Stimulated activated CD4-positive, alpha-beta T cell treated with anti-CD3 and anti-CD28 coated beads, Interleukin-12 subunit alpha, Interleukin-12 subunit beta, amount 100 ng/mL, for 24 hours (primary cell): ENCODE measurements at regions not wholly inside any gene's neighbourhood (a gene's known extent, or its start where the extent isn't known, plus 50 kb on each side); places are given as distances from the start of the nearest gene placed in this dataset.

Experiments used
- DNase-seq, 2 experiments: peaks; one replicate each; pipeline ENCODE4 v3.0.0-alpha.2; 2020; ENCODE audit warnings: low read depth in 2 of 2

DNA sequence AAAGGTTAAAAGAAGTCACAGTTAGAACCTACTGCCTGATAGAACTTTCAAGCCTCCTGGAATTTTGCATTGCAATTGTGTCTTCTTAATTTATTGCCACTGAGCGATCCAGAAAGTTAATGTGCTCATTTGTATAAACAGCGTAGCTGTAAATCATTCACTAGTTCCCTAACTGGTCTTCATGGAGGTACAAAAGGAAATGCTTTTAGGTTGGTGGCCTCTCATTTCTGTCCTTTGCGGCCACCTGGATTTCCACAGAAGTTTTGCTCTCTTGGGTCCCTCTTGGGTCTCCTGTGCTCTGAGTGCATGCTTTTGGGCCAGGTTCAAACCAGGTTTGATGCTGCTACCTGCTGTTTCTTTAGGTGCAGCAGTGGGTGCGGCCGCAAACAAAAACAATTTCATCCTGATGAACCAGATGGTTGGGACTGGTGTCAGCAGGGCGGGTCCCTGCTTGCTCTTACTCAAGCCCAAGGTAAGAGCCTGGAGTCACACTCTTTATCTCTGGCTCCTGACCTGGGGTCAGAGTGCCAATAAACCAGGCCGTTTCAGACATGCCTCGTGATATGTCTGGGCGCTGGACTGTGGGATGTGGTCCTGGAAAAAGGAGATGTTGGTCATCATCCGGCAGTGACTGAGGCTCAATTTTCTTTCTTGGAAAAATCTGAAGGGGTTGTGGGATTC lies 270.1 kb downstream of the PTTG2 start:
- no peak for DNase-seq

DNA sequence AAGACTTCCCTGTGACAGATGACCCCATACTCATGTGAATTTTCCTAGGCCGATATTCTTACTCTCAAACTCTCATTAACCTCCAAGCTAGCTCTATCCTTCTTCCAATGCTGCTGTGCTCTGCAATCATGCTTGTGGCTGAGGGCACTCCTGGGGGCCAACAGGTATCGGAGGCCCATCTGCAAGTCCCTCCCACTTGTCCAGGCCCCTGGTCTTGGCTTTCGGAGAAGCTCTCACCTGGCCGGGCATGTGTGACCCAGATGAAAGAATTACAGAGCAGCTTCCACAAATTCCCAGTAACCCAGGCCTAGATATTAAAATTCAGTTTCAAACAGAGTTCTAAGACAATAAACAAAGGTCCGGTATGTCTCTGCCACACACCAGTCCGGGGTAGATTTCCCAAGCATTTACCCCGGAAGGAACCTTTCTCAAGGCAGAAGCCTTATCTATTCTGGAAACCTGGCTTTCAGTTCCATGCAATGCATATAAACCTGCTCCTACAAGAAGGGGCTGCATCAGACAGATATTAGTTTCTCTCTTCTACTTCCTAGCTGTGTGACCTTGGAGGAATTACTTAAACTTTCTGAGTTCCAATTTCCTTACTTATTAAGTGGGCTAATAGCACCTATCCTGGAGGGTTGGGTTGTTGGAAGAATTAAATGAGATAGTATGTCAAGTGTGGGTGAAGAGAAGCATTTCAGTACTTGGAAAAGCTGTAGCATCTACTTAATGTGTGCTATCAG lies 270.8 kb downstream of the PTTG2 start:
- DNase-seq = no peak

DNA sequence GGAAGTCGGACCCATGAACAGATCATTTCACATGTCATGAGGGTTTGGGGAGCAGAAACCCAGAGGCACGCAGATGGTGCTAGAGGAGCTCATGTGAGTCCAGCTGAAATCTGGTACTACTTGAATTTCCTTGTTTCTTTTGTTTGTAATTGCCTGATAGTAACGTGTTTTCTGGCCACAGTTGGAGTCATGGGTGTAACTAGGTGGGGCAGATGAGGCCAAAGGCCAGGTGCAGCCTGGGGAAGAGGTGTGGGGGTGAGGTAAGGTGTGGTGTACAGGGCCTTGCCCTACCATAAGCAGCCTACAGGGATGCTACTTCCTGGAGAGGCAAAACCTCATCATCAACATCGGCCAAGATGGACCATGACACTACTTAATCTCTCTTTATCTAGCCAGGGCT lies 271.4 kb downstream of the PTTG2 start:
- DNase-seq = no peak

DNA sequence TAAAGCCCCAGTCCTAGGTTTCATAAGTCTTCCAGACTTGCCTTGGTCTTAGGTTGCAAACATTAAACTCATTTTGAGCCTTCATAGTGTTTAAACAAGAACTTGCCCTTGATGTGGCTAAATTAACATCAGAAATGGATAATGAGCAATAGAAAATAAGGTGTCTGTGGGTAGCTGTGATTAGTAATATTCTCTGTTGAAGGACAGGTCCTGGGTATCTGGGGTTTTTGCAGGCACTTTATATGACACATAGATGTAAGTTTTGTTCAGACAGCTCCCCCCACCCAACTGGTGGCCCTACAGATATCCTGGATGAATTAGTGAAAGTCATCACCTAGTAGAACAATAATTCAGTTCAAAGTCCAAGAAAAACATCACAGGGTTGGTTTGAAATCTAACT lies 272.5 kb downstream of the PTTG2 start:
- no peak for DNase-seq

DNA sequence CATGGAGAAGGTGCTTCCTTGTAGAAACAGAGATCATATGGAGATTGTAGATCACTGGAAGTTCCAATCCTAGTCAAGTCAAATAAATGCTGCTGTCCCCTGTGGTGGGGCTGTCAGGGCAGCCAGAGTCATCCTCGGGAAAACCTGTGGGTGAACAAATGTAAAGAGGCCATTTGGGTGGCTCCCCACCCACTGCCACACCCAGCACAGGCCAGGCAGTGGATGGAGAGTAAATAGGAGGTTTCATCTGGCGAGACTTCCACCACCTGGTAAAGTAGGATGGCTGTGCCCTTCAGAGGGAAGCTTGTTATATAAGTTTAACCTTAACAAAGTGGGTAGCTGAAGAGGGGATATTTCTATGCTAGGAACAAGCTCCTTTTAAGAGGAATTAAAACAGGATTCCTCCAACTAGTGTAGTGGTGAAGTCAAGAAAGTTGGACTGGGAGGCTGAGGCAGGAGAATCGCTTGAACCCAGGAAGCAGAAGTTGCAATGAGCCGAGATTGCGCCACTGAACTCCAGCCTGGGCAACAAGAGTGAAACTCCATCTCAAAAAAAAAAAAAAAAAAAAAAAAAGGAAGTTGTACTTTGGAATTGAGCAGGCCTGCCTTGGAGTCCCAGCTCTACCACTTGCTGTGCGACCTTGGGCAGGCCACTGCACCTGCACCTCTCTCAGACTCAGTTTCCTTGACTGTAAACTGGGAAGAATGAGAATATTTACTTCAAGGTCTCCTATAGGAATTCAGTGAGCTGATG lies 273.7 kb downstream of the PTTG2 start:
- DNase-seq = no peak

DNA sequence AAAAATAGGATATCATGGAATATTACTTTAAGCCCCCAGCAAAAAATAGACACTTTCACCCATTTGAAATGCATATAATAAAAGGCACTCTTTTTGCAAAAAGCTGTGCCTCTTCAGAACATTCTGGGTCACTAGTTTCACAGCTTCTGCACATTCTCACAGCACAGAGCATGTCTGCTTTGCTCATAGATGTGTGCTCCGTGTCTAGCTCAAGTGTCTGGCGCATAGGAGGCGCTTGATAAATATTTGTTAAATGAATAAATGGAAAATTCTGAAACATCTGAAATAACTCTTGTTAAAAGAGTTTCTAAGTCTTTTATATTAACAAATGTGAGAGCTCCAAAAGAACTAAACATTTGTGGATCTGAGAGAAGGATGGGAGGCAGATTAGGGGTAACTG lies 275.2 kb downstream of the PTTG2 start:
- DNase-seq = no peak

DNA sequence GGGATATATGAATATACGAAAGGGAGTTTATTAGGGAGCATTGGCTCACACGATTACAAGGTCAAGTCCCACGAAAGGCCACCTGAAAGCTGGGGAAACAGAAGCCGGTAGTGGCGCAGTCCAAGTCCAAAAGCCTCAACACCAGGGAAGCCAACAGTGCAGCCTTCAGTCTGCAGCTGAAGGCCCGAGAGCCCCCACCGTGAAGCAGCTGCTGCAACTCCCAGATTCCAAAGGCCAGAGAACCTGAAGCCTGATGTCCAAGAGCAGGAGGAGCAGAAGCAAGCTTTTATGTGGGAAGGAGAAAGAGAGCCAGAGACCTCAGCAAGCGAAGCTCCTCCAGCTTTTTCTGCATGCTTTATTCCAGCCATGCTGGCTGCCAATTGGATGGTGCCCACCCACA lies 275.8 kb downstream of the PTTG2 start:
- no peak for DNase-seq

DNA sequence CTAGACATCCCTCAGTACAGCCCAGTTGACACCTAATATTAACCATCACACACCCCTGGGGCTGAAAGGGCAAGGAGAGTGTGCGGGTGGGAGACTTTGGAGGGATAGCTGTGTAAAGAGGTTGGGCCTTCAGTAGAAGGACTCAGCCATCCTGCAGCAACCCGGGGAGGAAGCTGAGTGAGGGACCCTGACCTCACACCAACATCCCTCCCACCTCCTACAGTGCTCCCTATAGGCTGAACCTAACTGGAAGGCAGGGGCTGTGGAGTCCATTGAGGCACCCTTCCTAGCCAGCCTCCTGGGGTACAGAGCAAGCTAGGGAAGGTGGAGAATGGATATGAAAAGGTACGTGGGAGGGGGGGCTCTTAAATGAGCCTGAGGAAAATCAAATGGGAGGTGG lies 276.3 kb downstream of the PTTG2 start:
- DNase-seq = no peak

DNA sequence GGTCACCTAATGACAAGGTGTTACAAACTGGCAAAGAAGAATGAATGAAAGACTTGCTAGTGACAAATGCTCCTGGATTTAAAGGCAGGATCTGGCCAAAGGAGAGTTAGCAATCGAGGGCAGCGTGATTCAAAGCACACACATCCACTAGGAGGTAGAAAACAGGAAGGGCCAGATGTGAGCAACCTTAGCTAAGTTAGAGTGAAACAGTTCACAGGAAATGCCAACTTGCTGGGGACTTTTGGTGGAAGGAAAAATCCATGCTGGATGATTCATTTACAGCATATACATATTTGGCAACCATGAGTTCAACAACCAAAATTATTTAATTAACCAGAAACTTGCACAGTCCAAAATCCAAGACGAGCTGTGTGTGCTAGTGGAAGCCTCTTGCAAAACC lies 276.9 kb downstream of the PTTG2 start:
- DNase-seq = no peak

DNA sequence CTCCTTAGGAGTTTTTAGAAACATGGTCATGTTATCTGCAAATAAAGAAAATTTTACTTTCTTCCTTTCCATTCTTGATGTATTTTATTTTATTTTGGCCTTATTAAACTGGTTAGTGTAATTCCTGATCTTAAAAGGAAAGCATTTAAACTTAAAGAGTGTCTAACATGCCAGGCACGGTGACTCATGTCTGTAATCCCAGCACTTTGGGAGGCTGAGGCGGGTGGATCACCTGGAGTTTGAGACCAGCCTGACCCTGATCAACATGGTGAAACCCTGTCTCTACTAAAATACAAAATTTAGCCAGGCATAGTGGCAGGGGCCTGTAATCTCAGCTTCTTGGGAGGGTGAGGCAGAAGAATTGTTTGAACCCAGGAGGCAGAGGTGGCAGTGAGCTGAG lies 281.3 kb downstream of the PTTG2 start:
- no peak for DNase-seq

DNA sequence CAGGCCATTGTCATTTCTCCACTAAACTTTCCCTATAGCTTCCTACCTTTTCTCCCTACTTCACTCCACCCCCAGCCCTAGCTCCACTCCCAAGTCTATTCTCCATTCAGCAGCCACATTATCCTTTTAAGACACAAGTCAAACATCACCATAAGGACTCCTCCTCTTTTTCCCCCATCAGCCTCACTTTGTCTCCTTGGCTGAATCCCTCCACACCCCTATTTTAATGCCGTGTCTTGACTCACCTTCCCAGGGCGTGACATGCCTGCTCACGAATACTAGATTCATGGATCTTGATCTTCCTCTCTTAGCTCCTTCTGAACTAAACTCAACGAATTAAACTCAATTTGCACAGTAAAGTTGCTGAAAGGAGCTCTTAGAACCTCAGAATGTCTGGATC lies 281.9 kb downstream of the PTTG2 start:
- DNase-seq = no peak

DNA sequence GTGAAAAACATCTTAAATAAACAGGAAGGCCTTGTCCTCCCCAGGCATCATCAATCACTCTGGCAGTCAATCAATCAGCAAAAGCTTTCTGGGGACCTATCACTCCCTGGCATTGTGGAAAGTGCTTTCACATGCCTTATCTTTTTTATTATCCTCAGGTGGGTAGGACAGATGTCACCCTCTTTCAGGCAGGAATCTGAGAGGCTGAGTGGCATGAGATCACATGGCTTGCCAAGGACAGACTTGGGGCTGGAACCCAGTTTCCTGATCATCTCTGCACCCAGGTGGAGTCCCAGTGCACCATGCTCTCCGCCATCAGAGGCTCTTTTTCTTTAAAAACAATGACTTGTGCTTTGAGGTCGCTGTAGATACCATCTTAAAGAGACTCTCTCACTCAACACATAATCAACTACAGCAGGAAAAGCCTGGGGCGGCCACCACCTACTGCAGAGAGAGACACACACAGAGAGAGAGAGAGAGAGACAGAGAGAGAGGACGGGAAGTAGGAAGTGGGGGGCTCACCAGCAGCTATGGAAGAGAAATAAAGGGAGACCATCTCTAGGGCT lies 282.7 kb downstream of the PTTG2 start:
- no peak for DNase-seq

DNA sequence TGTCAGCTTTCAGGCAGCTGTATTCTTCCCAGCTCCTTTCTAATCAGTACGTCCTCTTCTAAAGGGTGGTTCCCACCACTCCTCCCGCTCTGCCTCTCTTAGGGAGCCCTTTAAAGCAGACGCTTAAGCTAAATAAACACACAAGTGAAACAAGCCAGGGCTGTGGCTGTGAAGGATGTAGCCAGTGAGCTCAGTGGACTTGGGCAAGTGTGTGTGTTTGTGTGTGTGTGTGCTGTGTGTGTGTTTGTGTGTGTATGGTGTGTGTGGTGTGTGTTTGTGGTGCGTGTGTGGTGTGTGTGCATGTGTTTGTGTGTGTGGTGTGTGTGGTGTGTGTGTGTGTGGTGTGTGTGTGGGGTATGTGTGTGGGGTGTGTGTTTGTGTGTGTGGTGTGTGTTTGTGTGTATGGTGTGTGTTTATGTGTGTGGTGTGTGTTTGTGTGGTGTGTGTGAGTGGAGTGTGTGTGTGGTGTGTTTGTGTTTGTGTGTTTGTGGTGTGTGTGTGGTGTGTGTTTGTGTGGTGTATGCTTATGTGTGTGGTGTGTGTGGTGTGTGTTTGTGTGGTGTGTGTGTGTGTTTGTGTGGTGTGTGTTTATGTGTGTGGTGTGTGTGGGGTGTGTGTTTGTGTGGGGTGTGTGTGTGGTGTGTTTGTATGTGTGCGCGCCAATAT lies 283.3 kb downstream of the PTTG2 start:
- no peak for DNase-seq

DNA sequence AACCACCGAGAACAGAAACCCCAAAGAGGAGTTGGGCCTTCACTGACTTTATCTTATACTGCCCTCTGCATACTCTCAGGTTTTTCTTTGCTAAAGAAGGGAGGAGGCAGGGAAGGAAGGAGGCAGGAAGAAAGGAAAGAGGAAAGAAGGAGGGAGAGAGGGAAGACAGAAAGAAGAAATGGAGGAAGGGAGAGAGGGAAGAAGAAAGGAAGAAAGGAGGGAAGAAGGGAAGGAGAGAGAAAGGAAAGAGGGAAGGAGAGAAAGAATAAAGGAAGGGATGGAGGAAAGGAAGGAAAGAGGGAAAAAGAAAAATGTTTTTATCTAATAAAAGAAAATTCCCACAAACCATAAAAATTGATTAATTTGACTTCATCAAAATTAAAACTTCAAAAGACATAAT lies 294.6 kb downstream of the PTTG2 start:
- no peak for DNase-seq

DNA sequence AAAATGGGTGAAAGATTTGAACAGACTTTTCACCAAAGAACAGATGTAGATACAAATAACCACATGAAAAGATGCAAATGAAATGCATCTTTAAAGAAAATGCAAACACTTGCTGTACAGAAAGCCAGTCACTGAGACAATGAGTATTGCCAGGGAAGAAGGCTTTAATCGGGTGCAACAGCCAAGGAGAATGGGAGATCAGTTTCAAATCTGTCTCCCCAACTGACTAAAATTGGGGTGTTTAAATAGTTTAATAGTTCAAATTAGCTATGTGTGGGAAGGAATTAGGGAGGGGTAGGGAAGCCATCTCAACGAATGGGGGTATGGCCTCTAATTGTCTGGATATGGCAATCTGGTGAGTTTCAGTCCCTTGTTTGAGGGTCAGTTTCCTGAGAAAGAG lies 295.4 kb downstream of the PTTG2 start:
- DNase-seq = no peak

DNA sequence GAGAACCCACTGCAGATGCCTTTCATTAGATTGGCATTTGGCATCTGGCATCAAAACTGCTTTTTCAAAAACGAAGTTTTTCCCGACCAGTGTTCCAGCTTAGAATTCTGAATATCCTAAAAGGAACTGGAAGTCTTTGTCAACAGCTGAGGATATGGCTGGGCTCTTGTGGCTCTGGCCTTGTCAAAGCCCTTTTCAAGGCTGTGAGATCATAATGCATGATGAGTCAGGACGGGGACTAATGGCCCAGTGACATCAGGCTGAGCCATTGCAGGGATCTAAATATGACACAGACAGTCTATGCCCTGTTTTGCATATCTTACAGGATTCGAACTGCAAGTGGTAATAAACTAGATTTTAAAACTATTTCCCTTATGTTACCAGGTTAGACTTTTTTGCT lies 306.4 kb downstream of the PTTG2 start:
- DNase-seq = no peak

DNA sequence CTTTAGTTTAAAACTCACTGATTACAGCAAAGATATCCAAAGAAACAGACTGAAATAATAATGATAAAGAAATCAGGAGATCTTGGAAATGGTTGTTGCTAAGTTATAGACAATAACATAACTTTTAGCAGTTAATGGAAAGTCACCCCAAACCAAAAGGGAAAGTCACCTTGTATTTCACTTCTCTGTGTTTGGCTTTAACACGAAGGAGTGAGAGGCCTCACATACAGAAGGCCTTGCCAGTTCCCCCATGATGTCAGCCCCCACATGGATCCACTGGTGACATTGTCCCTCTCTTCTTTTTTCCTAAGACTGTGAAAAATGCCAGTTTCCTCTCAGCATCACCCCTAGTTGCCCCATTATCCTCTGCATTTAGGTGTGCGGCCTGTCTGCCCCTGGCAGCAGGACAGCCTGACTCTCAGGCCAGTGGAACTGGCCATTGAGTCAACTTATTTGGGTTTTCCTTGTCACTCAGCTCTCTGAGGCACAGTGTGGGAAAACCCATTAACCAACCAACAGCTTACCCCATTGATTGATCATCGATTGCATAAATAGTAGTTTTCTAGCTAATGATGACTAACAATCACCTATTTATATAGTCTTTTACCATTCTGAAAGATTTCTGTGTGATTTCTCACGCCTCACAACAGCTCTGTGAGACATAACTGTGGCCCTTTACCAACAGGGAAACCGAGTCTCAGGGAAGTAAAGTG lies 308.1 kb downstream of the PTTG2 start:
- no peak for DNase-seq

DNA sequence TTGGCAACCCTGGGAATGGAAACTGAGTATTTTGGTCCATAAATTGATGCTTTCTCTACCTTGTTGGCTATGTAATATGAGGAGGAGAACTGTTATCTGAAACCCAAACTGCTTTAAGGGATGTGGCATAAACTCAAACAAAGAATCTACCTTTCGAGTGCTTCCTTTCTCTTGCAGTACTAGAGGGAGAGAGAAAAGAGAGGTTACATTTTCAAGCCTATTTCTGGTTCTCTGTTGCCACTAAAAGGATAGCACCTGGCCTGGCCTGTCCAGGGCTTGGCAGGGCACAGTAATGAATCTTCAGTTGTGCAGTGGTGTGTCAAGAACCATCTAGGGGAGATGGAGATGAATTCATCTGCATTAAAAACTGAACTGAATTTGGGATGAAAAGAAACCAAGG lies 308.6 kb downstream of the PTTG2 start:
- DNase-seq = no peak

DNA sequence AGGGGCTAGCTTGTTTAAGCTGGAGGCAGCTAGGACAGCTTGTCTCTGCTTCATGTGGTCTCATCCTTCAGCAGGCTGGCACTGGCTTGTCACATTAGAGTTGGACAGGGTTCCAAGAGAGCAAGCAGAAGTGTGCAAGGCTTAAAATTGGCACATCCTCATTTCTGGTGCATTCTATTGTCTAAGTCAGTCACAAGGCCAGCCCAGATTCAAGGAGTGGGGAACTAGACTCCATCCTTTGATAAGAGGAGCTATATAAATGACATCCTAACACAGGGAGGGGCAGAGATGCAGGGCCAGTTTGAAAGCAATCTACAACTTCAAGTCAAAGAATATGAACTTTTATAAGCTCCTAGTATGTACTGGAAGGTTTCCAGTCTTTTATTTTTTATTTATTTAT lies 313.2 kb downstream of the PTTG2 start:
- no peak for DNase-seq

DNA sequence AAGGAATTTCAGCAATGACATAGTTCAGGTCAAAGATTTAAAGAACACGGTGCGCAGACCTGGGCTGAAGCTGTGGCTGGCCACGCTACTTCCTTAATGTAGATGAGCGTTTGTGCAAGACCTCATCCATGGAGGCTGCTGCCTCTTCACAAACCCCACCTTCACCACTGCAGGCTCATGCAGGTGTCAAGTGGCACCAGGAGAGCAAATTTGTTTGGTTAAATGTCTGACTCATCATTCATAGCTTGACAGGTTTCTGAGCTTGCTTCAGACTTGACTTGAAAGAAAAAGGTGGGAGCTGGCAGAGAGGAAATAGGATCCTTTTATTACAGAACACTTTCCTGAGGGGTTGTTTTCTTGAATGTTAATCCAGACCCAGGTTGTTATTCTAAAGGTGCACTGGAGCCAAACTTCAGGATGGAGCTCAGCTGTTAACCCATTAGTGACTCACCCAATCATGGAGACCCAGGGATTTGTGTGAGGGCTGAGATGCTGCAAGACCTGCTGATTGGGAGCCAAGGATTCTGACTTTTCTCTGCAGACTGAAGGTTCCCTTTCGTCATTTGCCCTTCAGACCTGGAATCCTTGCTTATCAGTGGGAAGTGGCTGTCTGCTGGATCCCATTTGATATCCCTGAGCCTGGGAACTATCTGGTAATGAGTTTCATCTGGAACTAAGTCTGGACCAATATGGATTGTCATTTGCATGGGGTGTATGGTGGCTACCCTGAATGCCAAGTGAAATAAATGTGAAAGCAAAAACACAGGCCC lies 315.3 kb downstream of the PTTG2 start:
- DNase-seq = no peak

DNA sequence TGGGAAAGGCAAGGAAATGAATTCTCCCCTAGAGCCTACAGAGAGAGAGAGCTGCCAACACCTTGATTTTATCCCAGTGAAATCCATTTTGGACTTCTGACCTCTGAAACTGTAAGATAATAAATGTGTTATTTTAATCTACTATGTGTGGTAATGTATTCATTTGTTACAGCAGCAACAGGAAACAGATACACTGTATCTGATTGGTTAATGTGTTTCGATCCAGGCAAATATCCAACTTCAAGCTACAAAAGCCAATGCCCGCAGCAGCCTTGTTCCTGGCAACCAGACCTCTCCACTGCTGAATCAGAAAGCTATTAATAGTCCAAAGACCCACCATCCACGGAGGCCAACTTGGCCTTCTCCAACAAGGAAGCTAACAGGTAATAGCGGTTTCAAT lies 318.1 kb downstream of the PTTG2 start:
- DNase-seq = no peak
